HEK293 (cell line): ENCODE measurements at regions not wholly inside any gene's neighbourhood (a gene's known extent, or its start where the extent isn't known, plus 50 kb on each side); places are given as distances from the start of the nearest gene placed in this dataset.

Source experiments
- CTCF ChIA-PET: fragments of 350-600 bp; formaldehyde crosslinking; extraction: SDS; loops from one replicate; lab custom pipeline; 2021; ENCODE audit warnings: antibody characterized with exemption; lab: Yijun Ruan, JAX
- POLR2A ChIA-PET: fragments of 300-600 bp; formaldehyde crosslinking; extraction: SDS; loops from one replicate; lab custom pipeline; 2020; ENCODE audit warnings: antibody characterized with exemption, inconsistent platforms; lab: Yijun Ruan, JAX
- H3K27ac ChIP-seq: fragments of 200-500 bp; sonication (Bioruptor generic); 2 replicates; pipeline ENCODE4 v1.5.1; 2014; ENCODE audit warnings: low read depth, low read length, control low read depth, inconsistent platforms; ENCODE audit errors: extremely low read depth
- H3K36me3 ChIP-seq, 2 experiments: fragments of 200-500 bp in 1 of 2; sonication (Bioruptor generic) in 1 of 2; 1 replicate in 1 of 2; 2 replicates in 1 of 2; pipeline ENCODE4 v1.5.1; 2014 to 2017; ENCODE audit warnings: inconsistent platforms in 2 of 2, low read length in 2 of 2; ENCODE audit not compliant: control insufficient read depth in 2 of 2, insufficient read depth in 1 of 2
- H3K4me1 ChIP-seq: fragments of 200-500 bp; sonication (Bioruptor generic); 2 replicates; pipeline ENCODE4 v1.5.1; 2014; ENCODE audit warnings: mild to moderate bottlenecking, low read length, inconsistent platforms; ENCODE audit not compliant: control insufficient read depth, insufficient read depth
- H3K4me3 ChIP-seq: 2 replicates; pipeline ENCODE4 v1.5.1; 2011; ENCODE audit warnings: low read depth, mild to moderate bottlenecking, control low read depth, low read length, moderate library complexity
- H3K9me3 ChIP-seq: fragments of 200-500 bp; sonication (Bioruptor generic); 2 replicates; pipeline ENCODE4 v1.5.1; 2014; ENCODE audit warnings: low read depth, low read length, inconsistent platforms; ENCODE audit not compliant: control insufficient read depth, insufficient read depth
- GLIS2 ChIP-seq: fragments of 450-650 bp; formaldehyde crosslinking; IDR thresholded peaks from 2 replicates; pipeline ENCODE4 v1.5.1; 2016; ENCODE audit warnings: missing biosample characterization, missing genetic modification characterization
- KLF1 ChIP-seq: fragments of 450-650 bp; formaldehyde crosslinking; IDR thresholded peaks from 2 replicates; pipeline ENCODE4 v1.5.1; 2016; ENCODE audit warnings: missing biosample characterization, missing genetic modification characterization
- TCF7L2 ChIP-seq: IDR thresholded peaks from 2 replicates; pipeline ENCODE4 v1.6.1; 2011; ENCODE audit warnings: low read depth, mild to moderate bottlenecking, inconsistent platforms, low read length, moderate library complexity, borderline replicate concordance
- ZBTB8A ChIP-seq: fragments of 450-650 bp; formaldehyde crosslinking; IDR thresholded peaks from 2 replicates; pipeline ENCODE4 v1.5.1; 2016; ENCODE audit warnings: missing biosample characterization, missing genetic modification characterization
- ZIC2 ChIP-seq: fragments of 450-650 bp; formaldehyde crosslinking; IDR thresholded peaks from 2 replicates; pipeline ENCODE4 v1.5.1; 2016; ENCODE audit warnings: missing biosample characterization, missing genetic modification characterization
- ZNF10 ChIP-seq: fragments of 450-650 bp; formaldehyde crosslinking; IDR thresholded peaks from 2 replicates; pipeline ENCODE4 v1.5.1; 2017; ENCODE audit warnings: missing biosample characterization, missing genetic modification characterization
- ZNF202 ChIP-seq: fragments of 450-650 bp; formaldehyde crosslinking; IDR thresholded peaks from 2 replicates; pipeline ENCODE4 v1.5.1; 2016; ENCODE audit warnings: missing biosample characterization, missing genetic modification characterization, borderline replicate concordance
- ZNF223 ChIP-seq: fragments of 450-650 bp; formaldehyde crosslinking; IDR thresholded peaks from 2 replicates; pipeline ENCODE4 v1.5.1; 2016; ENCODE audit warnings: missing biosample characterization, missing genetic modification characterization
- ZNF366 ChIP-seq: fragments of 450-650 bp; formaldehyde crosslinking; conservative IDR thresholded peaks from 2 replicates; pipeline ENCODE4 v1.5.1; 2016; ENCODE audit warnings: missing biosample characterization, missing genetic modification characterization
- ZNF394 ChIP-seq: fragments of 450-650 bp; formaldehyde crosslinking; IDR thresholded peaks from 2 replicates; pipeline ENCODE4 v1.5.1; 2016; ENCODE audit warnings: missing biosample characterization, missing genetic modification characterization, mild to moderate bottlenecking, moderate library complexity, borderline replicate concordance
- ZNF433 ChIP-seq: fragments of 450-650 bp; formaldehyde crosslinking; IDR thresholded peaks from 2 replicates; pipeline ENCODE4 v1.5.1; 2016; ENCODE audit warnings: missing biosample characterization, missing genetic modification characterization, low read depth
- ZNF555 ChIP-seq: fragments of 450-650 bp; formaldehyde crosslinking; conservative IDR thresholded peaks from 2 replicates; pipeline ENCODE4 v1.5.1; 2017; ENCODE audit warnings: missing biosample characterization, mild to moderate bottlenecking, missing genetic modification characterization, inconsistent platforms
- ZNF610 ChIP-seq: fragments of 450-650 bp; formaldehyde crosslinking; IDR thresholded peaks from 2 replicates; pipeline ENCODE4 v1.5.1; 2016; ENCODE audit warnings: missing biosample characterization, missing genetic modification characterization, borderline replicate concordance
- ZNF654 ChIP-seq: fragments of 450-650 bp; formaldehyde crosslinking; IDR thresholded peaks from 2 replicates; pipeline ENCODE4 v1.5.1; 2016; ENCODE audit warnings: low read depth, missing biosample characterization, missing genetic modification characterization
- ZNF660 ChIP-seq: fragments of 450-650 bp; IDR thresholded peaks from 2 replicates; pipeline ENCODE4 v1.5.1; 2018; ENCODE audit warnings: missing biosample characterization, mild to moderate bottlenecking, missing genetic modification characterization
- ZNF785 ChIP-seq: fragments of 450-650 bp; formaldehyde crosslinking; IDR thresholded peaks from 2 replicates; pipeline ENCODE4 v1.5.1; 2016; ENCODE audit warnings: missing biosample characterization, missing genetic modification characterization
- TF ChIP-seq, protein P1 (sequence below): fragments of 450-650 bp; formaldehyde crosslinking; IDR thresholded peaks from 2 replicates; pipeline ENCODE4 v1.5.1; 2016; ENCODE audit warnings: missing biosample characterization, missing genetic modification characterization
- TF ChIP-seq, protein P2 (sequence below): fragments of 450-650 bp; formaldehyde crosslinking; IDR thresholded peaks from 2 replicates; pipeline ENCODE4 v1.5.1; 2016; ENCODE audit warnings: missing biosample characterization, missing genetic modification characterization
- TF ChIP-seq, protein P3 (sequence below): fragments of 450-650 bp; formaldehyde crosslinking; IDR thresholded peaks from 2 replicates; pipeline ENCODE4 v1.5.1; 2017; ENCODE audit warnings: missing biosample characterization, mild to moderate bottlenecking, missing genetic modification characterization, moderate library complexity
- TF ChIP-seq, protein P4 (sequence below): fragments of 450-650 bp; formaldehyde crosslinking; IDR thresholded peaks from 2 replicates; pipeline ENCODE4 v1.5.1; 2016; ENCODE audit warnings: missing biosample characterization, missing genetic modification characterization
- TF ChIP-seq, protein P5 (sequence below): fragments of 450-650 bp; formaldehyde crosslinking; IDR thresholded peaks from 2 replicates; pipeline ENCODE4 v1.5.1; 2016; ENCODE audit warnings: missing biosample characterization, missing genetic modification characterization

DNA sequence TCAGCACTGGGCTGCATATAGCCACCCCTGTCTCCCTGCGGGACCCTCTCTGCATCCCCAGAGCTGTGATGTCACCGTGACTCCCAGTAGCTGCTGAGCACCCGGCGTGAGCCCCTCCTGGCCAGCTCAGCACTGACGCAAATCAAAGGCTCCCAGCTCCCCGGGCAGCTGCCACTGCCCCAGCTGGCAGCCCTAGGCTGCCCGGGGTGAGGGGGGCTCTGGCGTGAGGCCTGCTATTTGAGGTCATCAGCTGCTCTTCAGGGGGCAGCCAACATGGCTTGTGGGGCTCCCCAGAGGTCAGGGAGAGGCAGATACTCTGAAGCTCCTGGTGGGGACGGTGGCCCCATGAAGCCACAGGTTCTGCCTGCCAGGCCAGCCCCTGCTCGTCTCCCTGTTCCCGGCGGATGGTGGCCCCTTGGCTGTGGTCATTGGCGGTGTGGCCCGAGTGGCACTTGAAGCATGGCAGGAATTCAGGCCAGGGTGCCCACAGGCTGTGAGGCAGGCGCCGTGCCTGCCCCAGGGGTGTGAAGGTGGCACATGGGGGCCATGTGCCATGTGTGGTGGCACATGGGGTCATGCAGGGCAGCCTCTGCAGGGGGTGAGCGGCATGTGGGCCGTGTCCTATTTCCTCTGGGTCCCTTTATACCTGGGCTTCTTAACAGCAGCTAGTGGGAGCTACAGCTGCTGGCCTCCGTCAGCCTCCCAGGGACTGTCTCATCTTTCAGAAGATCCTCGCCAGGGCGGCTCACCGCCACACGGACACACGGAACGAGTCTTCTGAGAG, 85.4 kb downstream of the SIK1 start:
- TF ChIP-seq ZIC2 (tag by site-specific recombination): peak; percentile 98
- no peak for TF ChIP-seq ZNF785
- H3K4me1 ChIP-seq: no peaks in the 10 kb centered on the region; the same call in 1 of the 2 replicates
- no peaks in the 10 kb centered on the region for H3K9me3 ChIP-seq
- ChIA-PET CTCF (interaction anchor here (0.5 to 1.6 kb wide), 4 partner anchors 10 to 303 kb away, joined by 3 to 4 read pairs (median 4); no protein-coding TSS in a partner anchor), POLR2A (interaction anchor here (1.1 kb wide), 1 partner anchor 20 kb away, joined by 4 read pairs; no protein-coding TSS in a partner anchor)
- no peak overlapping the region for H3K4me3 ChIP-seq
- H3K36me3 ChIP-seq: no peaks in the 10 kb centered on the region
- no peak overlapping the region for H3K27ac ChIP-seq

DNA sequence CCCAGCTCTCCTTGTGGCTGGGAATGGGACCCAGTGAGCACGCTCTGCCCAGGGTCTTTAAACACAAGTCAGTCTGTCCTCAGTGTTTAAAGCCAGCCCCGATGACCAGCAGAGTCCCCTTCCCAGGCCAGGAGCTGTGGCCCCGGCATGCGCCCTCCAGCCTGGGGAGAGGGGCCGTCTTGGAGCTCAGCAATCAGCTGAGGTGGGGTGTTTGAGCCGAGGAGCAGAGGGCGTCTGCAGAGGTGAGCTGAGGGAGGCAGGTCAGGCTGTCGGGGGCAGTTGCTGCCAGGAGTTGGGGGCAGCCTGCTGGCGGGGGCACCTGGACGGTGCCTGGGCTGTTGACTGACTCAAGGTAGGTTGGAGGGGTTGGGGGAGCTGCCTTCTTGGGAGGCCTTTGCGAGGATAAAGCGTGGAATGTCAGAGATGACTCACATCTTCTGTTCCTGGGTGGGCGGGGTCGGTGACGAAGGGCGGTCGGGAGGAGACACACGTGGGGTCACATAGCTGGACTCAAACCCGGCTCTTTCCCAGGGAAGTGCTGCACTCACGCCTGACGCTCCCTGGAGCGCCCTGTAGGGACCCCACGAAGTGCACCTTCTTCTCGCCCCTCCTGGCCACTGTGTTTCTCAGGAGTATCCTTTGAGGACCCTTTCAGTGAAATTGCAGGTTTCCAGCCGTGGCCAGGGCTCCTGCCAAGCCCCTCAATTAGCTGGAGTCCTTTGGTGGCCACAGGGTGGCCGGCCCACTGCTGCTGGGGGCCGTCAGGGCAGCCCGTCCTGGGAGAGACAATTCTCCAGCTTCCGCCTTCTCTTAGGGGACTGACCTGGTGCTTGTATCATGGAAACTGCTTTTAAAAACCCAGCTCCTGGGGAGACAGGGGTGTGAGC, 86.2 kb downstream of the SIK1 start:
- Histone ChIP-seq H3K9me3 (no peaks in the 10 kb centered on the region), H3K4me3 (no peak overlapping the region), H3K4me1 (no peaks in the 10 kb centered on the region; the same call in 1 of the 2 replicates), H3K27ac (no peak overlapping the region), H3K36me3 (no peaks in the 10 kb centered on the region)
- ChIA-PET POLR2A (interaction anchor here (1.1 kb wide), 1 partner anchor 19 kb away, joined by 4 read pairs; no protein-coding TSS in a partner anchor), CTCF (interaction anchor here (0.5 to 1.6 kb wide), 5 partner anchors 11 to 304 kb away, joined by 3 to 4 read pairs (median 3); no protein-coding TSS in a partner anchor)
- TF ChIP-seq GLIS2 (tag by site-specific recombination) (0 out of 2 replicates have a peak, but pooled peaks have one; percentile 6), ZNF10 (no peak), TCF7L2 (no peak), ZNF654 (tag by site-specific recombination) (no peak), ZNF366 (tag by site-specific recombination) (no peak), ZNF610 (tag by site-specific recombination) (no peak), ZNF555 (tag by site-specific recombination) (no peak), ZNF433 (tag by site-specific recombination) (no peak), ZNF202 (no peak), ZBTB8A (tag by site-specific recombination) (no peak), ZNF660 (tag by site-specific recombination) (no peak), KLF1 (0 out of 2 replicates have a peak, but pooled peaks have one; percentile 25), ZNF394 (no peak), ZNF223 (tag by site-specific recombination) (no peak)
- TF ChIP-seq, protein P1, sequence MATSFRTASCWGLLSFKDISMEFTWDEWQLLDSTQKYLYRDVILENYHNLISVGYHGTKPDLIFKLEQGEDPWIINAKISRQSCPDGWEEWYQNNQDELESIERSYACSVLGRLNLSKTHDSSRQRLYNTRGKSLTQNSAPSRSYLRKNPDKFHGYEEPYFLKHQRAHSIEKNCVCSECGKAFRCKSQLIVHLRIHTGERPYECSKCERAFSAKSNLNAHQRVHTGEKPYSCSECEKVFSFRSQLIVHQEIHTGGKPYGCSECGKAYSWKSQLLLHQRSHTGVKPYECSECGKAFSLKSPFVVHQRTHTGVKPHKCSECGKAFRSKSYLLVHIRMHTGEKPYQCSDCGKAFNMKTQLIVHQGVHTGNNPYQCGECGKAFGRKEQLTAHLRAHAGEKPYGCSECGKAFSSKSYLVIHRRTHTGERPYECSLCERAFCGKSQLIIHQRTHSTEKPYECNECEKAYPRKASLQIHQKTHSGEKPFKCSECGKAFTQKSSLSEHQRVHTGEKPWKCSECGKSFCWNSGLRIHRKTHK: no peak
- TF ChIP-seq, protein P2, sequence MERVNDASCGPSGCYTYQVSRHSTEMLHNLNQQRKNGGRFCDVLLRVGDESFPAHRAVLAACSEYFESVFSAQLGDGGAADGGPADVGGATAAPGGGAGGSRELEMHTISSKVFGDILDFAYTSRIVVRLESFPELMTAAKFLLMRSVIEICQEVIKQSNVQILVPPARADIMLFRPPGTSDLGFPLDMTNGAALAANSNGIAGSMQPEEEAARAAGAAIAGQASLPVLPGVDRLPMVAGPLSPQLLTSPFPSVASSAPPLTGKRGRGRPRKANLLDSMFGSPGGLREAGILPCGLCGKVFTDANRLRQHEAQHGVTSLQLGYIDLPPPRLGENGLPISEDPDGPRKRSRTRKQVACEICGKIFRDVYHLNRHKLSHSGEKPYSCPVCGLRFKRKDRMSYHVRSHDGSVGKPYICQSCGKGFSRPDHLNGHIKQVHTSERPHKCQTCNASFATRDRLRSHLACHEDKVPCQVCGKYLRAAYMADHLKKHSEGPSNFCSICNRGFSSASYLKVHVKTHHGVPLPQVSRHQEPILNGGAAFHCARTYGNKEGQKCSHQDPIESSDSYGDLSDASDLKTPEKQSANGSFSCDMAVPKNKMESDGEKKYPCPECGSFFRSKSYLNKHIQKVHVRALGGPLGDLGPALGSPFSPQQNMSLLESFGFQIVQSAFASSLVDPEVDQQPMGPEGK (tag by site-specific recombination): 0 out of 2 replicates have a peak, but pooled peaks have one; percentile 41
- TF ChIP-seq, protein P3, sequence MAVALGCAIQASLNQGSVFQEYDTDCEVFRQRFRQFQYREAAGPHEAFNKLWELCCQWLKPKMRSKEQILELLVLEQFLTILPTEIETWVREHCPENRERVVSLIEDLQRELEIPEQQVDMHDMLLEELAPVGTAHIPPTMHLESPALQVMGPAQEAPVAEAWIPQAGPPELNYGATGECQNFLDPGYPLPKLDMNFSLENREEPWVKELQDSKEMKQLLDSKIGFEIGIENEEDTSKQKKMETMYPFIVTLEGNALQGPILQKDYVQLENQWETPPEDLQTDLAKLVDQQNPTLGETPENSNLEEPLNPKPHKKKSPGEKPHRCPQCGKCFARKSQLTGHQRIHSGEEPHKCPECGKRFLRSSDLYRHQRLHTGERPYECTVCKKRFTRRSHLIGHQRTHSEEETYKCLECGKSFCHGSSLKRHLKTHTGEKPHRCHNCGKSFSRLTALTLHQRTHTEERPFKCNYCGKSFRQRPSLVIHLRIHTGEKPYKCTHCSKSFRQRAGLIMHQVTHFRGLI (tag by site-specific recombination): no peak
- TF ChIP-seq, protein P4, sequence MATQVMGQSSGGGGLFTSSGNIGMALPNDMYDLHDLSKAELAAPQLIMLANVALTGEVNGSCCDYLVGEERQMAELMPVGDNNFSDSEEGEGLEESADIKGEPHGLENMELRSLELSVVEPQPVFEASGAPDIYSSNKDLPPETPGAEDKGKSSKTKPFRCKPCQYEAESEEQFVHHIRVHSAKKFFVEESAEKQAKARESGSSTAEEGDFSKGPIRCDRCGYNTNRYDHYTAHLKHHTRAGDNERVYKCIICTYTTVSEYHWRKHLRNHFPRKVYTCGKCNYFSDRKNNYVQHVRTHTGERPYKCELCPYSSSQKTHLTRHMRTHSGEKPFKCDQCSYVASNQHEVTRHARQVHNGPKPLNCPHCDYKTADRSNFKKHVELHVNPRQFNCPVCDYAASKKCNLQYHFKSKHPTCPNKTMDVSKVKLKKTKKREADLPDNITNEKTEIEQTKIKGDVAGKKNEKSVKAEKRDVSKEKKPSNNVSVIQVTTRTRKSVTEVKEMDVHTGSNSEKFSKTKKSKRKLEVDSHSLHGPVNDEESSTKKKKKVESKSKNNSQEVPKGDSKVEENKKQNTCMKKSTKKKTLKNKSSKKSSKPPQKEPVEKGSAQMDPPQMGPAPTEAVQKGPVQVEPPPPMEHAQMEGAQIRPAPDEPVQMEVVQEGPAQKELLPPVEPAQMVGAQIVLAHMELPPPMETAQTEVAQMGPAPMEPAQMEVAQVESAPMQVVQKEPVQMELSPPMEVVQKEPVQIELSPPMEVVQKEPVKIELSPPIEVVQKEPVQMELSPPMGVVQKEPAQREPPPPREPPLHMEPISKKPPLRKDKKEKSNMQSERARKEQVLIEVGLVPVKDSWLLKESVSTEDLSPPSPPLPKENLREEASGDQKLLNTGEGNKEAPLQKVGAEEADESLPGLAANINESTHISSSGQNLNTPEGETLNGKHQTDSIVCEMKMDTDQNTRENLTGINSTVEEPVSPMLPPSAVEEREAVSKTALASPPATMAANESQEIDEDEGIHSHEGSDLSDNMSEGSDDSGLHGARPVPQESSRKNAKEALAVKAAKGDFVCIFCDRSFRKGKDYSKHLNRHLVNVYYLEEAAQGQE (tag by site-specific recombination): no peak
- TF ChIP-seq, protein P5, sequence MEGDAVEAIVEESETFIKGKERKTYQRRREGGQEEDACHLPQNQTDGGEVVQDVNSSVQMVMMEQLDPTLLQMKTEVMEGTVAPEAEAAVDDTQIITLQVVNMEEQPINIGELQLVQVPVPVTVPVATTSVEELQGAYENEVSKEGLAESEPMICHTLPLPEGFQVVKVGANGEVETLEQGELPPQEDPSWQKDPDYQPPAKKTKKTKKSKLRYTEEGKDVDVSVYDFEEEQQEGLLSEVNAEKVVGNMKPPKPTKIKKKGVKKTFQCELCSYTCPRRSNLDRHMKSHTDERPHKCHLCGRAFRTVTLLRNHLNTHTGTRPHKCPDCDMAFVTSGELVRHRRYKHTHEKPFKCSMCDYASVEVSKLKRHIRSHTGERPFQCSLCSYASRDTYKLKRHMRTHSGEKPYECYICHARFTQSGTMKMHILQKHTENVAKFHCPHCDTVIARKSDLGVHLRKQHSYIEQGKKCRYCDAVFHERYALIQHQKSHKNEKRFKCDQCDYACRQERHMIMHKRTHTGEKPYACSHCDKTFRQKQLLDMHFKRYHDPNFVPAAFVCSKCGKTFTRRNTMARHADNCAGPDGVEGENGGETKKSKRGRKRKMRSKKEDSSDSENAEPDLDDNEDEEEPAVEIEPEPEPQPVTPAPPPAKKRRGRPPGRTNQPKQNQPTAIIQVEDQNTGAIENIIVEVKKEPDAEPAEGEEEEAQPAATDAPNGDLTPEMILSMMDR (tag by site-specific recombination): no peak
